ENCODE measurements at regions not wholly inside any gene's neighbourhood (a gene's known extent, or its start where the extent isn't known, plus 50 kb on each side); places are given as distances from the start of the nearest gene placed in this dataset.

DNA sequence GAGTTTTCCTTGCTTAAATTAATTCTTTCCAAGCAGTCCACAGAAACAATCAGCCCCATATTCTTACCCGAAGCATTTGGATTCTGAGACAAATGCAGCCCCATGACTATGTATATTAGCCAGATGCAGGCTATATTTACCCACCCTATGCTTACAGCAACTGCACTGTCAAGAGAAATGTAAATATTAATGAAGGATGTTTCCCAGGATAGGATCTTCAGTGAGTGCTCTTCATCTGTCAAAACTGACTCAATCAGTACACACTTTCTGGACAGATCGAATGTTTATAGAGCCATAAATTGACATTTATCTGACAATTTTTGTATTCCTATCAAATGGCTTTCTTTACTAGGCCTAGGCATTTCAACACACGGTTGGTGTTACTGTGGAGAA is 725.3 kb upstream of the SEMA6A start:
- TF ChIP-seq, protein P1, sequence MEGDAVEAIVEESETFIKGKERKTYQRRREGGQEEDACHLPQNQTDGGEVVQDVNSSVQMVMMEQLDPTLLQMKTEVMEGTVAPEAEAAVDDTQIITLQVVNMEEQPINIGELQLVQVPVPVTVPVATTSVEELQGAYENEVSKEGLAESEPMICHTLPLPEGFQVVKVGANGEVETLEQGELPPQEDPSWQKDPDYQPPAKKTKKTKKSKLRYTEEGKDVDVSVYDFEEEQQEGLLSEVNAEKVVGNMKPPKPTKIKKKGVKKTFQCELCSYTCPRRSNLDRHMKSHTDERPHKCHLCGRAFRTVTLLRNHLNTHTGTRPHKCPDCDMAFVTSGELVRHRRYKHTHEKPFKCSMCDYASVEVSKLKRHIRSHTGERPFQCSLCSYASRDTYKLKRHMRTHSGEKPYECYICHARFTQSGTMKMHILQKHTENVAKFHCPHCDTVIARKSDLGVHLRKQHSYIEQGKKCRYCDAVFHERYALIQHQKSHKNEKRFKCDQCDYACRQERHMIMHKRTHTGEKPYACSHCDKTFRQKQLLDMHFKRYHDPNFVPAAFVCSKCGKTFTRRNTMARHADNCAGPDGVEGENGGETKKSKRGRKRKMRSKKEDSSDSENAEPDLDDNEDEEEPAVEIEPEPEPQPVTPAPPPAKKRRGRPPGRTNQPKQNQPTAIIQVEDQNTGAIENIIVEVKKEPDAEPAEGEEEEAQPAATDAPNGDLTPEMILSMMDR (IDR thresholded peaks at IDR 0.05; ENCODE audit: low read length): no peak
- TF ChIP-seq EZH2 (optimal IDR thresholded peaks at IDR 0.05; ENCODE audit: low read depth, low read length): no peak
